K562 (cell line): ENCODE measurements at regions not wholly inside any gene's neighbourhood (a gene's known extent, or its start where the extent isn't known, plus 50 kb on each side); places are given as distances from the start of the nearest gene placed in this dataset.

Experiments used
- ATAC-seq: fragments of 200-7000 bp; cut with Tn5 transposase; 3 replicates; pipeline ENCODE4 v1.9.1; 2020; ENCODE audit warnings: moderate library complexity
- BruUV-seq: library from RNA; stranded (reverse); fragments of 400-500 nt; replicated peaks from 2 replicates; lab custom pipeline; 2021; lab: Mats Ljungman, UMichigan
- CTCF ChIA-PET: fragments of 300-600 bp; formaldehyde crosslinking; extraction: SDS; loops from one replicate; lab custom pipeline; 2021; ENCODE audit warnings: low intra/inter-chr PET ratio; lab: Yijun Ruan, JAX
- POLR2A ChIA-PET: fragments of 300-600, 350-650 bp; sonication (Branson Sonifier 250); formaldehyde crosslinking; extraction: SDS; loops from one replicate; lab custom pipeline; 2021; ENCODE audit warnings: antibody characterized with exemption, inconsistent platforms; lab: Yijun Ruan, JAX
- DNase-seq, 4 experiments: peaks; one replicate each; pipeline versions ENCODE4 v3.0.0 to v3.0.0-alpha.2; 2011 to 2018; ENCODE audit warnings: low spot score in 3 of 4, mixed read lengths in 3 of 4; ENCODE audit errors: extremely low read depth in 1 of 4
- FAIRE-seq: peaks from 2 replicates; lab custom pipeline; 2011; peaks lifted over from hg19 to GRCh38; lab: Jason Lieb, UNC
- H2AFZ ChIP-seq: 2 replicates; pipeline ENCODE4 v1.6.0; 2011; ENCODE audit warnings: low read depth, low read length, control low read depth, inconsistent platforms
- H3K27ac ChIP-seq: fragments of 200-600 bp; 3 replicates; pipeline ENCODE4 v1.8.0; 2011; ENCODE audit warnings: low read depth, mild to moderate bottlenecking, control low read depth, inconsistent platforms, low read length, moderate library complexity, mixed read lengths; ENCODE audit errors: extremely low read depth
- H3K27me3 ChIP-seq, 2 experiments: fragments of 300-600 bp in 1 of 2; 2 replicates in 1 of 2; 3 replicates in 1 of 2; pipeline versions ENCODE4 v1.6.0 to v1.8.0; 2011; ENCODE audit warnings: inconsistent platforms in 2 of 2, low read length in 2 of 2, mild to moderate bottlenecking in 1 of 2, mixed read lengths in 1 of 2, moderate library complexity in 1 of 2; ENCODE audit not compliant: control insufficient read depth in 2 of 2, insufficient read depth in 2 of 2
- H3K36me3 ChIP-seq: fragments of 300-600 bp; 3 replicates; pipeline ENCODE4 v1.8.0; 2011; ENCODE audit warnings: mild to moderate bottlenecking, low read length, inconsistent platforms; ENCODE audit not compliant: control insufficient read depth, insufficient read depth
- H3K4me1 ChIP-seq, 2 experiments: fragments of 200-600 bp in 1 of 2; replicated peaks in 1 of 2; 2 replicates in 1 of 2; 3 replicates in 1 of 2; pipeline versions ENCODE4 v1.5.1 to v1.8.0; 2011; ENCODE audit warnings: inconsistent platforms in 2 of 2, low read length in 2 of 2, mild to moderate bottlenecking in 1 of 2, mixed read lengths in 1 of 2, moderate library complexity in 1 of 2; ENCODE audit not compliant: control insufficient read depth in 2 of 2, insufficient read depth in 2 of 2
- H3K4me2 ChIP-seq: 2 replicates; pipeline ENCODE4 v1.6.1; 2011; ENCODE audit warnings: low read length, control low read depth, inconsistent platforms, mixed read lengths; ENCODE audit not compliant: insufficient read depth
- H3K4me3 ChIP-seq: fragments of 200-600 bp; sonication (generic), shearing (Covaris generic); 2 replicates; pipeline ENCODE4 v1.5.1; 2016; ENCODE audit warnings: control low read depth, inconsistent platforms
- H3K79me2 ChIP-seq: fragments of 200-600 bp; 3 replicates; pipeline ENCODE4 v1.8.0; 2011; ENCODE audit warnings: low read length, inconsistent platforms; ENCODE audit not compliant: control insufficient read depth, insufficient read depth
- H3K9ac ChIP-seq, 2 experiments: 2 replicates each; pipeline versions ENCODE4 v1.6.0 to v1.6.1; 2011; ENCODE audit warnings: low read depth in 2 of 2, low read length in 2 of 2, control low read depth in 1 of 2, inconsistent platforms in 1 of 2, mild to moderate bottlenecking in 1 of 2, mixed read lengths in 1 of 2; ENCODE audit not compliant: insufficient read depth in 1 of 2
- H3K9me1 ChIP-seq: one replicate; pipeline ENCODE4 v1.6.0; 2011; ENCODE audit warnings: inconsistent platforms, mild to moderate bottlenecking, low read length, moderate library complexity; ENCODE audit not compliant: control insufficient read depth, insufficient read depth
- H3K9me3 ChIP-seq: replicated peaks from 2 replicates; pipeline ENCODE4 v1.5.1; 2011; ENCODE audit warnings: low read depth, low read length, inconsistent platforms; ENCODE audit not compliant: control insufficient read depth, insufficient read depth
- H4K20me1 ChIP-seq: replicated peaks from 2 replicates; pipeline ENCODE4 v1.6.1; 2011; ENCODE audit warnings: low read length, inconsistent platforms, mixed read lengths; ENCODE audit not compliant: control insufficient read depth, insufficient read depth
- ESRRA ChIP-seq: fragments of 450-650 bp; IDR thresholded peaks from 2 replicates; pipeline ENCODE4 v1.6.1; 2014; ENCODE audit warnings: low read depth, mild to moderate bottlenecking, moderate library complexity, borderline replicate concordance
- FOXA3 ChIP-seq, 2 experiments: fragments of 450-650 bp in 1 of 2; sonication (generic) in 1 of 2; formaldehyde crosslinking; IDR thresholded peaks in 1 of 2; conservative IDR thresholded peaks in 1 of 2; 2 replicates each; pipeline versions ENCODE4 v1.4.0 to v1.8.0; 2020 to 2022; ENCODE audit warnings: mild to moderate bottlenecking in 2 of 2, missing genetic modification reagents in 1 of 2
- MTA1 ChIP-seq: fragments of 450-650 bp; IDR thresholded peaks from 2 replicates; pipeline ENCODE4 v1.6.1; 2017; ENCODE audit warnings: borderline replicate concordance
- RBM25 ChIP-seq: fragments of 200-400 bp; formaldehyde crosslinking; IDR thresholded peaks from 2 replicates; pipeline ENCODE4 v1.6.1; 2018; ENCODE audit warnings: low read length, low read depth, moderate library complexity; ENCODE audit not compliant: severe bottlenecking
- ZFP36 ChIP-seq: fragments of 150-350 bp; IDR thresholded peaks from 2 replicates; pipeline ENCODE4 v1.6.1; 2018; ENCODE audit warnings: low read length, low read depth; ENCODE audit not compliant: partially characterized antibody
- WGBS: fragments of 100-300 bp; shearing (Covaris generic); methylation state at CpG from one replicate; pipeline ENCODE4 v1.1.6; 2016; ENCODE audit warnings: low coverage, mixed read lengths; ENCODE audit not compliant: insufficient coverage; ENCODE audit errors: missing lambda C conversion rate; 5-methylcytosine and 5-hydroxymethylcytosine counted together
- in situ Hi-C: fragments of 300-500 bp; cut with MboI; formaldehyde crosslinking; loops from 4 replicates; pipeline ENCODE4 v1.15.0; 2018; ENCODE audit warnings: inconsistent platforms, mixed read lengths
- intact Hi-C: fragments of 100-400 bp; cut with micrococcal nuclease; formaldehyde crosslinking; loops from 2 replicates; pipeline ENCODE4 v1.14.2; 2022

DNA sequence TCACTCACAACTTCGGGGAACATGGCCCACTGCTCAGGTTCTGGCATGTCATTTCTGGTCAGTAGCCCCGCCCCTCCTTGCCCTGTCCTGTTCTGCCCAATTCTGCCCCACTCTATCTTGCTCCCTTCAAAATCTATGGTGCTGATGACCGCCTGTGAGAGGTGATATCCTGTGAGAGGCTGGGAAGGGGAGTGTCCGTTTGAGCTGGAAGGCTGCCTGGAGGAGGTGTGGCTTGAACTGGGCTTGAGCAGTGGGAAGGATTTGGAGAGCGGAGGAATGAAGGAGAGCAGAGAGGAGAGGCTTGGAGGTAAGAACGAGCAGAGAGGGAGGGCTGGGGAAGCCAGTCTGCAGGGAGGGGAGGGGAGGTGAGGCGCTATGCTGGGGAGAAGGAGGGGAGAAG is 145.3 kb downstream of the RPS24 start:
- FAIRE-seq = no peak
- peak in 1 of 4 experiments; percentile 11 for DNase-seq
- no TSS peak for BruUV-seq
- H2AFZ ChIP-seq = no peak overlapping the region
- 0% methylated on average over 7 of the region's 7 CpGs for WGBS
- H3K36me3 ChIP-seq = no peaks in the 10 kb centered on the region
- ChIA-PET POLR2A (interaction anchor here (0.5 to 1.0 kb wide), 3 partner anchors 11 to 335 kb away, joined by 3 to 4 read pairs (median 3); no protein-coding TSS in a partner anchor), CTCF (no interaction called here)
- H4K20me1 ChIP-seq = peaks cover 29% of the 10 kb centered on the region
- no peak; the same call in 2 of the 3 replicates for ATAC-seq
- no peaks in the 10 kb centered on the region; a peak in 1 of 5 replicates for H3K4me1 ChIP-seq
- H3K4me2 ChIP-seq = no peak overlapping the region
- in situ Hi-C loops (no loop called here), intact Hi-C loops (no loop called here)
- H3K79me2 ChIP-seq = no peaks in the 10 kb centered on the region
- no peak for TF ChIP-seq FOXA3 (CRISPR knock-in tag; conservative IDR thresholded peaks at IDR 0.05 in 1 of 2, IDR thresholded peaks at IDR 0.05 in 1 of 2)
- no peak for TF ChIP-seq ESRRA
- TF ChIP-seq ZFP36 = peak; percentile 89
- peak; percentile 10 for TF ChIP-seq RBM25
- no peak for TF ChIP-seq MTA1
- H3K4me3 ChIP-seq = no peak overlapping the region
- H3K27ac ChIP-seq = no peak overlapping the region
- H3K9me1 ChIP-seq = no peaks in the 10 kb centered on the region
- H3K27me3 ChIP-seq = peaks cover 45 to 80% of the 10 kb centered on the region in 2 experiments
- no peaks in the 10 kb centered on the region for H3K9me3 ChIP-seq
- no peak overlapping the region for H3K9ac ChIP-seq
